Vagina (tissue), 2 donors: ENCODE measurements at regions not wholly inside any gene's neighbourhood (a gene's known extent, or its start where the extent isn't known, plus 50 kb on each side); places are given as distances from the start of the nearest gene placed in this dataset.

Experiments used
- POLR2A ChIP-seq, 2 donors: fragments of 450-650 bp; IDR thresholded peaks; one replicate each; pipeline ENCODE4 v1.6.1; 2017; ENCODE audit warnings: antibody characterized with exemption in 2 of 2, mild to moderate bottlenecking in 2 of 2, moderate library complexity in 2 of 2
- TF ChIP-seq, protein P1 (sequence below), 3 experiments: fragments of 450-650 bp in 2 of 3; fragments of 200-600 bp in 1 of 3; sonication (generic) in 1 of 3; IDR thresholded peaks; one replicate each; pipeline ENCODE4 v1.5.1; 2017 to 2019; ENCODE audit warnings: antibody characterized with exemption in 3 of 3, mild to moderate bottlenecking in 2 of 3, moderate library complexity in 2 of 3

DNA sequence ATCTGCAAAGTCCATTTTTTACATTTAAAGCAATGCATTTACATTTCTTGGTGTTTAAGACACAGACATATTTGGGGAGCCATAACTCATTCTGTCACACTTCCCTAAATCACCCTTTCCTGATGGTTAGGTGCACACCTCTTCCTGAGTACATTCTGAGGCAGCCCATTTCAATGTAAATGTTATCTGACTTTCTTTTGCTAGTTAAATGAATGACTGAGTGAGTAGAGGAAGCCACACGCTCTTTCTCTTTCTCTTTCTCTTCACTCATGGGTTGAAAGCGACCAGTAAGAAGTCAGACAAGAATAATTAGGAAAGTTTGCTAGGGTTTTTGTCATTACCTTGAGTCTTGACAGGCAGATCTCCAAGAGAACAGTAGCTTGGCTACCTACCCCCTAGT, 143.1 kb downstream of the S1PR1 start:
- TF ChIP-seq, protein P1, sequence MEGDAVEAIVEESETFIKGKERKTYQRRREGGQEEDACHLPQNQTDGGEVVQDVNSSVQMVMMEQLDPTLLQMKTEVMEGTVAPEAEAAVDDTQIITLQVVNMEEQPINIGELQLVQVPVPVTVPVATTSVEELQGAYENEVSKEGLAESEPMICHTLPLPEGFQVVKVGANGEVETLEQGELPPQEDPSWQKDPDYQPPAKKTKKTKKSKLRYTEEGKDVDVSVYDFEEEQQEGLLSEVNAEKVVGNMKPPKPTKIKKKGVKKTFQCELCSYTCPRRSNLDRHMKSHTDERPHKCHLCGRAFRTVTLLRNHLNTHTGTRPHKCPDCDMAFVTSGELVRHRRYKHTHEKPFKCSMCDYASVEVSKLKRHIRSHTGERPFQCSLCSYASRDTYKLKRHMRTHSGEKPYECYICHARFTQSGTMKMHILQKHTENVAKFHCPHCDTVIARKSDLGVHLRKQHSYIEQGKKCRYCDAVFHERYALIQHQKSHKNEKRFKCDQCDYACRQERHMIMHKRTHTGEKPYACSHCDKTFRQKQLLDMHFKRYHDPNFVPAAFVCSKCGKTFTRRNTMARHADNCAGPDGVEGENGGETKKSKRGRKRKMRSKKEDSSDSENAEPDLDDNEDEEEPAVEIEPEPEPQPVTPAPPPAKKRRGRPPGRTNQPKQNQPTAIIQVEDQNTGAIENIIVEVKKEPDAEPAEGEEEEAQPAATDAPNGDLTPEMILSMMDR (IDR thresholded peaks at IDR 0.05), result no peak
- no peak for TF ChIP-seq POLR2A (IDR thresholded peaks at IDR 0.05)
